ENCODE measurements at regions not wholly inside any gene's neighbourhood (a gene's known extent, or its start where the extent isn't known, plus 50 kb on each side); places are given as distances from the start of the nearest gene placed in this dataset.

DNA sequence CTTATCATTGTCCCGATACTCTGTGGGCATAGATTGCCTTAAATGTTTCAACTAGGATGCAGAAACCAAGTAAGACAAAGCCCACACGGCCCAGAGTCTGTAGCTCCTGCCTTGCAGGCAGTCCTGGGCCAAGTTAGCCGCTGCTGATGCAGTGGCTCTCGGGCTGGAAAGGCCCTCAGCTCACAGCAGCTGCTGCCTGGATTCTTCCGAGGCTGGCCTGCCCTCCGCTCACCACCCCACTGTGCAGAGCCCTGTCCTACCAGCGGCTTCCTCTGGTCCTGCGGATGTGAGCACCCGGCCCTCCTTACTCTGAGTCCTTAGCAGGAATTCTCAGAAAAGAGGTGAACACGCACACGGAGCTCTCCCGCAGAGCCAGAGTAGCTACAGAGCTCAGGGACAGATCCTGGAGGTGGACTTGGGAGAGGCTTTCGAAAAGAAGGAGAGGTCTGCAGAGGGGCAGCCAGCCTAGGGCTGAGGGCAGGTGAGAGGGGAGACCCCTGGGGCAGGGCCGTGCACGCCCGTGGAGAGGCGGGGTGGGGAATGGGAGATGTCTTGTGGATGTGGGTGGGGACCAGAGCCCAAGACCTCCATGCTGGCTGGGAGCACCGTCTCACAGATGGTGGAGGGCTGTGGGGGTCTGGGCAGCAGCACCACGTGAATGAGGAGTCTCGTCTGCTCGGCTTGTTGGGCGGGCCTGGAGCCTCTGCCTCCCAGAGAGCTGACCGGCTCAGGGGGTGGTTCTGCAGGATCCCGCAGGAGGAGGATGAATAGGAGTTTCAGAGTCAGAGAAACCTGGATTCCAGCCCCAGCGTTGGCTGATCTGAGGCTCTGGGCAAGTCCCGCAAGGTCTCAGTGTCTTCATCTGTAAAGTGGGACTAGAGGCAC is 117.4 kb upstream of the B3GAT1 start:
- TF ChIP-seq, protein P1, sequence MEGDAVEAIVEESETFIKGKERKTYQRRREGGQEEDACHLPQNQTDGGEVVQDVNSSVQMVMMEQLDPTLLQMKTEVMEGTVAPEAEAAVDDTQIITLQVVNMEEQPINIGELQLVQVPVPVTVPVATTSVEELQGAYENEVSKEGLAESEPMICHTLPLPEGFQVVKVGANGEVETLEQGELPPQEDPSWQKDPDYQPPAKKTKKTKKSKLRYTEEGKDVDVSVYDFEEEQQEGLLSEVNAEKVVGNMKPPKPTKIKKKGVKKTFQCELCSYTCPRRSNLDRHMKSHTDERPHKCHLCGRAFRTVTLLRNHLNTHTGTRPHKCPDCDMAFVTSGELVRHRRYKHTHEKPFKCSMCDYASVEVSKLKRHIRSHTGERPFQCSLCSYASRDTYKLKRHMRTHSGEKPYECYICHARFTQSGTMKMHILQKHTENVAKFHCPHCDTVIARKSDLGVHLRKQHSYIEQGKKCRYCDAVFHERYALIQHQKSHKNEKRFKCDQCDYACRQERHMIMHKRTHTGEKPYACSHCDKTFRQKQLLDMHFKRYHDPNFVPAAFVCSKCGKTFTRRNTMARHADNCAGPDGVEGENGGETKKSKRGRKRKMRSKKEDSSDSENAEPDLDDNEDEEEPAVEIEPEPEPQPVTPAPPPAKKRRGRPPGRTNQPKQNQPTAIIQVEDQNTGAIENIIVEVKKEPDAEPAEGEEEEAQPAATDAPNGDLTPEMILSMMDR (IDR thresholded peaks at IDR 0.05) = no peak
- no peak for TF ChIP-seq EP300 (IDR thresholded peaks at IDR 0.05)
- TF ChIP-seq POLR2A (IDR thresholded peaks at IDR 0.05) = no peak
